ENCODE measurements at regions not wholly inside any gene's neighbourhood (a gene's known extent, or its start where the extent isn't known, plus 50 kb on each side); places are given as distances from the start of the nearest gene placed in this dataset.
"Not testable (repeated sequence)": the region's sequence is repeated elsewhere in the genome, so short reads cannot be mapped to it uniquely, and the experiment has no call there.

- Histone ChIP-seq H3K9me3 (ENCODE audit: low read depth) (no peaks in the 10 kb centered on the region), H3K4me3 (no peak overlapping the region), H3K9me2 (replicated peaks; ENCODE audit: insufficient read depth) (no peaks in the 10 kb centered on the region), H3K79me2 (no peaks in the 10 kb centered on the region), H3K4me2 (peak overlapping the region; percentile 6), H3K27ac (peak overlapping the region; percentile 47), H3K36me3 (replicated peaks; ENCODE audit: insufficient read depth, low read depth) (no peaks in the 10 kb centered on the region), H4K20me1 (ENCODE audit: insufficient read depth, poor library complexity, severe bottlenecking) (no peaks in the 10 kb centered on the region), H3K27me3 (no peaks in the 10 kb centered on the region), H3K4me1 (ENCODE audit: insufficient read depth) (peaks cover 5% of the 10 kb centered on the region), H2AFZ (no peak overlapping the region)
- 37% methylated on average over 2 of the region's 2 CpGs for WGBS (ENCODE audit: low lambda C conversion rate, missing lambda C conversion rate)
- peak; percentile 79 for DNase-seq (ENCODE audit: low spot score)
- TF ChIP-seq EZH2 (IDR thresholded peaks at IDR 0.05; ENCODE audit: borderline replicate concordance) (no peak), EZH2phosphoT487 (IDR thresholded peaks at IDR 0.05; ENCODE audit: low read depth, severe bottlenecking, unreplicated experiment) (no peak)
- TF ChIP-seq, protein P1, sequence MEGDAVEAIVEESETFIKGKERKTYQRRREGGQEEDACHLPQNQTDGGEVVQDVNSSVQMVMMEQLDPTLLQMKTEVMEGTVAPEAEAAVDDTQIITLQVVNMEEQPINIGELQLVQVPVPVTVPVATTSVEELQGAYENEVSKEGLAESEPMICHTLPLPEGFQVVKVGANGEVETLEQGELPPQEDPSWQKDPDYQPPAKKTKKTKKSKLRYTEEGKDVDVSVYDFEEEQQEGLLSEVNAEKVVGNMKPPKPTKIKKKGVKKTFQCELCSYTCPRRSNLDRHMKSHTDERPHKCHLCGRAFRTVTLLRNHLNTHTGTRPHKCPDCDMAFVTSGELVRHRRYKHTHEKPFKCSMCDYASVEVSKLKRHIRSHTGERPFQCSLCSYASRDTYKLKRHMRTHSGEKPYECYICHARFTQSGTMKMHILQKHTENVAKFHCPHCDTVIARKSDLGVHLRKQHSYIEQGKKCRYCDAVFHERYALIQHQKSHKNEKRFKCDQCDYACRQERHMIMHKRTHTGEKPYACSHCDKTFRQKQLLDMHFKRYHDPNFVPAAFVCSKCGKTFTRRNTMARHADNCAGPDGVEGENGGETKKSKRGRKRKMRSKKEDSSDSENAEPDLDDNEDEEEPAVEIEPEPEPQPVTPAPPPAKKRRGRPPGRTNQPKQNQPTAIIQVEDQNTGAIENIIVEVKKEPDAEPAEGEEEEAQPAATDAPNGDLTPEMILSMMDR (IDR thresholded peaks at IDR 0.05; ENCODE audit: poor library complexity) = no peak
Measured at GRCh38 chr14:66009089-66009488, 477.1 kb upstream of the CCDC196 start.

- Histone ChIP-seq H3K36me3 (replicated peaks; ENCODE audit: insufficient read depth, low read depth) (no peaks in the 10 kb centered on the region), H3K4me2 (no peak overlapping the region), H3K79me2 (no peaks in the 10 kb centered on the region), H3K27ac (no peak overlapping the region), H3K4me1 (ENCODE audit: insufficient read depth) (peaks cover 5% of the 10 kb centered on the region), H3K27me3 (no peaks in the 10 kb centered on the region), H2AFZ (no peak overlapping the region), H4K20me1 (ENCODE audit: insufficient read depth, poor library complexity, severe bottlenecking) (no peaks in the 10 kb centered on the region), H3K9me3 (ENCODE audit: low read depth) (no peaks in the 10 kb centered on the region), H3K9me2 (replicated peaks; ENCODE audit: insufficient read depth) (no peaks in the 10 kb centered on the region), H3K4me3 (no peak overlapping the region)
- TF ChIP-seq EZH2phosphoT487 (IDR thresholded peaks at IDR 0.05; ENCODE audit: low read depth, severe bottlenecking, unreplicated experiment) (no peak), EZH2 (IDR thresholded peaks at IDR 0.05; ENCODE audit: borderline replicate concordance) (no peak)
- TF ChIP-seq, protein P1 (IDR thresholded peaks at IDR 0.05; ENCODE audit: poor library complexity) = no peak
- DNase-seq (ENCODE audit: low spot score) = no peak
- 85% methylated on average over 2 of the region's 2 CpGs for WGBS (ENCODE audit: low lambda C conversion rate, missing lambda C conversion rate)
Measured at GRCh38 chr14:66010695-66011094, 475.5 kb upstream of the CCDC196 start.

GRCh38 chr14:66011855-66012254, 474.3 kb upstream of the CCDC196 start:
- H3K27me3 ChIP-seq = no peaks in the 10 kb centered on the region
- peaks cover 5% of the 10 kb centered on the region for H3K4me1 ChIP-seq (ENCODE audit: insufficient read depth)
- H3K9me2 ChIP-seq (replicated peaks; ENCODE audit: insufficient read depth) = no peaks in the 10 kb centered on the region
- H3K4me3 ChIP-seq = no peak overlapping the region
- no peaks in the 10 kb centered on the region for H3K9me3 ChIP-seq (ENCODE audit: low read depth)
- no peaks in the 10 kb centered on the region for H3K36me3 ChIP-seq (replicated peaks; ENCODE audit: insufficient read depth, low read depth)
- H2AFZ ChIP-seq = no peak overlapping the region
- no peaks in the 10 kb centered on the region for H4K20me1 ChIP-seq (ENCODE audit: insufficient read depth, poor library complexity, severe bottlenecking)
- no peak for DNase-seq (ENCODE audit: low spot score)
- H3K27ac ChIP-seq = no peak overlapping the region
- H3K4me2 ChIP-seq = no peak overlapping the region
- WGBS (ENCODE audit: low lambda C conversion rate, missing lambda C conversion rate) = 72% methylated on average over 3 of the region's 3 CpGs
- no peak for TF ChIP-seq EZH2 (IDR thresholded peaks at IDR 0.05; ENCODE audit: borderline replicate concordance)
- no peak for TF ChIP-seq EZH2phosphoT487 (IDR thresholded peaks at IDR 0.05; ENCODE audit: low read depth, severe bottlenecking, unreplicated experiment)
- TF ChIP-seq, protein P1 (IDR thresholded peaks at IDR 0.05; ENCODE audit: poor library complexity) = no peak
- no peaks in the 10 kb centered on the region for H3K79me2 ChIP-seq

- H3K4me1 ChIP-seq (ENCODE audit: insufficient read depth); H4K20me1 ChIP-seq (ENCODE audit: insufficient read depth, poor library complexity, severe bottlenecking); H3K4me3 ChIP-seq; H3K9me3 ChIP-seq (ENCODE audit: low read depth); H3K79me2 ChIP-seq; H3K36me3 ChIP-seq (replicated peaks; ENCODE audit: insufficient read depth, low read depth); H3K4me2 ChIP-seq; H2AFZ ChIP-seq; DNase-seq (ENCODE audit: low spot score); H3K27ac ChIP-seq; H3K27me3 ChIP-seq; H3K9me2 ChIP-seq (replicated peaks; ENCODE audit: insufficient read depth): not testable (repeated sequence)
- 94% methylated on average over 24 of the region's 42 CpGs for WGBS (ENCODE audit: low lambda C conversion rate, missing lambda C conversion rate)
Measured at GRCh38 chr14:66013607-66014006, 472.6 kb upstream of the CCDC196 start.

Data from hepatocyte (in vitro differentiated cells).